SK-N-MC (cell line): ENCODE measurements at regions not wholly inside any gene's neighbourhood (a gene's known extent, or its start where the extent isn't known, plus 50 kb on each side); places are given as distances from the start of the nearest gene placed in this dataset.

Experiments
- EZH2 ChIP-seq: fragments of 200-600 bp; sonication (generic); IDR thresholded peaks from one replicate; pipeline ENCODE4 v1.6.1; 2017; ENCODE audit warnings: antibody characterized with exemption
- FOXP2 ChIP-seq: optimal IDR thresholded peaks from 2 replicates; pipeline ENCODE3; 2011; ENCODE audit warnings: mild to moderate bottlenecking, moderate library complexity; ENCODE audit not compliant: insufficient read depth; ENCODE audit errors: extremely low read length, control extremely low read depth
- POLR2AphosphoS5 ChIP-seq: IDR thresholded peaks from 2 replicates; pipeline ENCODE4 v1.6.1; 2012; ENCODE audit warnings: mild to moderate bottlenecking, low read depth, low read length, borderline replicate concordance

GRCh38 chr3:75894234-75894633, 108.9 kb upstream of the ZNF717 start:
- TF ChIP-seq POLR2AphosphoS5 (no peak), EZH2 (no peak), FOXP2 (no peak)
